Activated T-helper 1 cell treated with anti-CD3 and anti-CD28 coated beads, Interleukin-12 subunit alpha, Interleukin-12 subunit beta, Interleukin-2, Interleukin-4 antibody, amounts not matched to agents 30 ng/mL and 10 ng/mL and 1 ng/mL, durations not matched to agents 14 hours and 24 hours and 36 hours (primary cell): ENCODE measurements at regions not wholly inside any gene's neighbourhood (a gene's known extent, or its start where the extent isn't known, plus 50 kb on each side); places are given as distances from the start of the nearest gene placed in this dataset.

Source experiments
- DNase-seq: peaks from one replicate; pipeline ENCODE4 v3.0.0; 2021; ENCODE audit warnings: low spot score
- H3K27ac Mint-ChIP-seq: one replicate; pipeline ENCODE4 v1.8.0; 2021; ENCODE audit warnings: mild to moderate bottlenecking, mixed read lengths
- H3K27me3 Mint-ChIP-seq: one replicate; pipeline ENCODE4 v1.8.0; 2022; ENCODE audit warnings: mild to moderate bottlenecking, moderate library complexity, mixed read lengths; ENCODE audit not compliant: insufficient read depth
- H3K36me3 Mint-ChIP-seq: one replicate; pipeline ENCODE4 v1.8.0; 2021; ENCODE audit warnings: low read depth, mixed read lengths
- H3K4me1 Mint-ChIP-seq: one replicate; pipeline ENCODE4 v1.8.0; 2021; ENCODE audit warnings: low read depth, mixed read lengths
- H3K4me3 Mint-ChIP-seq: one replicate; pipeline ENCODE4 v1.8.0; 2021; ENCODE audit warnings: mild to moderate bottlenecking, moderate library complexity, mixed read lengths
- H3K9me3 Mint-ChIP-seq: one replicate; pipeline ENCODE4 v1.8.0; 2021; ENCODE audit warnings: mixed read lengths
- intact Hi-C: fragments of 100-400 bp; cut with micrococcal nuclease; formaldehyde crosslinking; loops from one replicate; pipeline ENCODE4 v1.15.1; 2024

DNA sequence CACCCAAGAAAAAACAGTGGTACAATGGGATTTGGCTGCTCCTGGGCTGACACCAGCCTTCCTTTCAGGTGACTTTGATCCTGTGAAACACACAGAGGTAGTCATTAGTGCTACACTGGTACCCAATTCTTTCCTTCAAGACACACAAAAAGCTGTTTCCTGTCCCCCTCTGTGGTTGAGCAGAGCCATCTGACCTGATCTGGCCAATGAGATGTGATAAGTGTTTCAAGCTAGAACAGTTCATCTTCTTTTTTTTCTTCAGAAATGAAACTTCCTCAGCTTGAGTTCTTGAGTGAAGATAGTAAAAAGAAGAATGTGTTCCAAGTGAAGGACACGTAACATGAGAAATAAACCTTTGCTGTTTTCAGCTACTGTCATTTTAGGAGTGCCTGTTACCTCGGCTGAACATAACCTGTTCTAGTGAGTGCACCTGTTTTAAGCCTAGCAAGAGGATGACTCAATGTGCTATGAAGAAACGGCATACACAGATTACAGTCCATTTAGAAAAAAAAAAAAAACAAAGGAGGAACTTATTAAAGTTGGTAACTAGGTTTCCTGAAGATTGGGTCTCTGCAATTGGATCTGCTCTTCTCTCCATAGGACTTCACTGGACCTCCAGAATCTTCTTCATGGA is 287.8 kb downstream of the GAS1 start:
- Mint-ChIP-seq H3K4me1 (no peaks in the 10 kb centered on the region), H3K9me3 (peaks cover 5% of the 10 kb centered on the region), H3K4me3 (no peak overlapping the region), H3K27ac (no peak overlapping the region), H3K27me3 (no peaks in the 10 kb centered on the region), H3K36me3 (no peaks in the 10 kb centered on the region)
- DNase-seq = no peak
- intact Hi-C loops = no loop called here

DNA sequence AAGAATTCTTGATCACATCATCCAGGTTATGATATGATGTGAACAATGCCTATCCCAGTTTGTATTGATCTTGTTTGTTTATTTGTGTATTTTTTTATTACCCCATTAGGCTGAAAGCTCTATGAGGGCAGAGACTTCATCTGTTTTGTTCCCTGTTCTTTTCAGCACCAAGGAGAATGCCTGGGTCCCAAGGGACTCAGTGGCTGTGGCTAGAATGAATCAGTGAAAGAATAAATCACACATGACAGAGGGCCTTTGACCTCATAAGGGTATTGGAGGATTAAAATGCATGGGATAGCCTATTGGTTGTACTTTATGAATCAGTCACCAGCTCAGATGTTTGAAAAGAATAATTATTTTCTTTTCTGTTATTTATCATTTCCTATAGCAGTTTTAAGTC is 292.2 kb downstream of the GAS1 start:
- Mint-ChIP-seq H3K27ac (no peak overlapping the region), H3K4me3 (no peak overlapping the region), H3K4me1 (no peaks in the 10 kb centered on the region), H3K36me3 (no peaks in the 10 kb centered on the region), H3K9me3 (peaks cover 10% of the 10 kb centered on the region), H3K27me3 (peaks cover 3% of the 10 kb centered on the region)
- no peak for DNase-seq
- intact Hi-C loops = no loop called here

DNA sequence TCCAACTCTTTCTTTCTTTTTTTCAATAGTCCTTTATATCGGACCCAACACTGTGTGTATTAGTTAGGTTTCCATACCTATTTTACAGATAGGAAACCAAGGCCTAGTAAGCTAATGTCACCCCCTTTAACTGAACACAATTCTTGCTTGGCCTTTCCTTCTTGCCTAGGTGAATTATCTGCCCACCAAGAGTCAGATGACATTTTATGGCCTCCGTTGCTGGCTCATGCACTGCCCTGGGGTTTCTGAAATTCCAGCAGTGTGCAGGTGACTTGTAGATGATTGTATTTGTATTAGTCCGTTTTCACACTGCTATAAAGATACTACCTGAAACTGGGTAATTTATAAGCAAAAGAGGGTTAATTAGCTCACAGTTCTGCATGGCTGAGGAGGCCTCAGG is 293.8 kb downstream of the GAS1 start:
- Mint-ChIP-seq H3K27ac (no peak overlapping the region), H3K4me3 (no peak overlapping the region), H3K36me3 (no peaks in the 10 kb centered on the region), H3K27me3 (peaks cover 3% of the 10 kb centered on the region), H3K9me3 (peaks cover 10% of the 10 kb centered on the region), H3K4me1 (no peaks in the 10 kb centered on the region)
- DNase-seq = no peak
- intact Hi-C loops = no loop called here

DNA sequence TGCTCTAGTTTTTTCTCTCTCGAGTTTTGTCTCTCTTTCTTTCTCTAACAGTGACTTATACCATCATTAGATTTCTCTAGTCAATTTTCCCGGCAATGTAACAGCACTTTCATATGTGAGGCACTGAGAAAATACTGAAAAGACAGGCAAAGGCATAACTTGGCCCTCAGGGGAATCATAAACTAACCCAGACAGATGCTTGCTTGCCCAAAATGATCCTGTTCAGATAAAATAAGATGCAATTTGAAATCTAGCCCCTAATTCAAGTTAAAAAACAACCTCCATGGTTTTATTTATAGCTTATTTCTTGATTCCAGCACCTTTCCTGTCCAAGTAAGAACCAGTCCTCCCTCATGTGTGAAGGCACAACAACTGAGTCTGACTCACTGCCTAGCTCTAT is 294.6 kb downstream of the GAS1 start:
- Mint-ChIP-seq H3K27ac (no peak overlapping the region), H3K36me3 (no peaks in the 10 kb centered on the region), H3K4me1 (no peaks in the 10 kb centered on the region), H3K27me3 (peaks cover 3% of the 10 kb centered on the region), H3K9me3 (peaks cover 10% of the 10 kb centered on the region), H3K4me3 (no peak overlapping the region)
- DNase-seq = no peak
- intact Hi-C loops = no loop called here

DNA sequence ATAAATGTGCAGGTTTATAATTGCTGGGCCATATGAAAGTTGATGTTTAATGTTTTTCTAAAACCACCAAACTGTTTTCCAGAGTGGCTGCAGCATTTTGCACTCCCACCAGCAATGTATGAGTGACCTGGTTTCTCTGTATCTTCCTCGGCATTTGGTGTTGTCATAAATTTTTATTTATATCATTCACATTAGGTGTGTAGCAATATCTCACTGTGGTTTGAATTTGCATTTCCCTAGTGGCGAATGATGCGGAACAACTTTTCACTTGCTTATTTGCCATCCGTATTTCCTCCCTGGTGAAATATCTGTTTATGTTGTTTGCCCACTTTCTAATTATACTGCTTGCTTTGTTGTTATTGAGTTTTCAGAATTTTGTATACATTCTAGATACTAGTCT is 295.7 kb upstream of the TUT7 start:
- intact Hi-C loops = no loop called here
- DNase-seq = no peak
- Mint-ChIP-seq H3K4me3 (no peak overlapping the region), H3K36me3 (no peaks in the 10 kb centered on the region), H3K9me3 (peaks cover 7% of the 10 kb centered on the region), H3K27me3 (peaks cover 3% of the 10 kb centered on the region), H3K27ac (no peak overlapping the region), H3K4me1 (no peaks in the 10 kb centered on the region)

DNA sequence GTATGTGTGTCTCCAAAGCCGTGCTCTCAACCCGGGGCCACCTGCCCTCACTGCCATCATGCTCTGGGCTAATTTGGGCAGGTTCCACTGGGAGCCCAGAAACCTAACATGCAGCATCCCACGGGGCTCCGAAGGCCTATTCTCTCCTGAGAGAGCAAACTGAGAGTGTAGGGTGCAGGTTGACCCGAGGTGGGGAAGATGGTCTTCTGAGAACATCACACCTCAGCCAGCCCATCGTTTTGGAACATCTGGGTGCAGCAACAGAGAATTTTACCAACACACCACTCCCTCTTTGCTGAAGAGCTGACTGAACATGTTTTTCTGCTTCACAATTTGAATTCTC is 294.6 kb upstream of the TUT7 start:
- Mint-ChIP-seq H3K4me1 (no peaks in the 10 kb centered on the region), H3K4me3 (no peak overlapping the region), H3K27ac (no peak overlapping the region), H3K27me3 (peaks cover 3% of the 10 kb centered on the region), H3K9me3 (no peaks in the 10 kb centered on the region), H3K36me3 (no peaks in the 10 kb centered on the region)
- intact Hi-C loops = no loop called here
- DNase-seq = no peak

DNA sequence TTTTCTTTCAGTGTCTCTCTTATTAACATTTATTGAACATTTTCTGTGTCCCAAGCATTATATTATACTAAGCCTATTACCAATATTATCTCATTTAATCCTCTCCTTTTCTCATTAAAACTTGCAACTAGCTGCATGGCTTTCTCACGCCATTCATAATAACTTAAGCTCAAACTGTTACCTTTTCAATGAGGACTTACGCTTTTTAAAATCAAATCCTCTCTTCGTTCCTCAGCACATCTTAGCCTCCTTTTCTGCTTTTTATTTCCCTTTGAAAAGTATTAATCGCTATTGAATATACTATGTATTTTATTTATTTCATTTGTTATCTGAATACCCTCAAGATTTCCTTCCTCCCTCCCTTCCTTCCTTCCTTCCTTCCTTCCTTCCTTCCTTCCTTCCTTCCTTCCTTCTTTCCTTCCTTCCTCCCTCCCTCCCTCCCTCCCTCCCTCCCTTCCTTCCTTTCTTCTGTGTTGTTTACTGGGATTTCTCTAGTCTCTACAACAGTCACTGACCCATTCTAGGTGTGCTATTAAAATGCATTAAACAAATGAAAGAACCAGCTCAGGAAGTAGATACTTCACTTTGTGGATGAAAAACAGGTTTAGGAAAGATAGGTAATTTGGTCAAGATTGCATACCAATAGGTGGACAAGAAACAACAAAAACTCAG is 294.1 kb upstream of the TUT7 start:
- Mint-ChIP-seq H3K36me3 (no peaks in the 10 kb centered on the region), H3K4me3 (no peak overlapping the region), H3K27me3 (peaks cover 3% of the 10 kb centered on the region), H3K4me1 (no peaks in the 10 kb centered on the region), H3K9me3 (no peaks in the 10 kb centered on the region), H3K27ac (no peak overlapping the region)
- intact Hi-C loops = no loop called here
- DNase-seq = no peak

DNA sequence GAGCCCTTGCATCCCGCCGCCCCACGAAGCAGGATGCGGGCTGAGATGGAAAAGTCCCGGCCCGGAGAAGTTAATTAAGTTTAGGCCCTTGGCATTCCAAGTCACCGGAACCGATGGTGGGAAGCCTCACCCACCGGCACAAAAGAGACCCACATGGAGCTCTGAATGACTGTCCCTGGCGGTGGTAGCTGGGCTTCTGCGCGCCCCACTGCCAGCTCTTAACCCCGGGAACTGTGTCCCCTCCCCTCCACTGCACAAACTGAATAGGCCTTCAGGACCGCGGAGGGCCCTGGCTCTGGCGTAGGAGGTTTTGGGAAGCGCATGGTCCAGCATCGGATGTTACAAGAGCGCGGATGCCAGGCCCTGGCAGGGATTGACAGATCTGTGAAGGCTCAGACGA is 291.1 kb upstream of the TUT7 start:
- intact Hi-C loops = no loop called here
- Mint-ChIP-seq H3K27ac (no peak overlapping the region), H3K4me3 (no peak overlapping the region), H3K27me3 (no peaks in the 10 kb centered on the region), H3K9me3 (no peaks in the 10 kb centered on the region), H3K36me3 (no peaks in the 10 kb centered on the region), H3K4me1 (no peaks in the 10 kb centered on the region)
- DNase-seq = no peak

DNA sequence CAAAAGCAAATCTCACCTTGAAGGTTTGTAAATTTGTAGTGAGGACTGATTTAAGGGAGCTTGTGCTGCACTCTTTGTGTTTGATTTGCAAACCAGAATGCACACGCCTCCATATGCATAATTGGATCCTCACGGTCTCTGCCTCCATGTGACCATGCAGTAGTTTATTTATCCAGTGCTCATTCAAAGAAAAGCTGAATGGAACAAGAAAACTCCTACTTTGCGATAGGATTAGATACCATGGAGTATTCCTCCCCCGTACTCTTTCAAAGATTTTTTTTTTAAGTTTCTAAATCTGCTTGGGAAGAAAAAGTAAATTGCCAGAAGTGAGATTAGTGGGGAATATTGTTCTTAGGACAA is 290.4 kb upstream of the TUT7 start:
- no peaks in the 10 kb centered on the region for H3K4me1 Mint-ChIP-seq
- no peaks in the 10 kb centered on the region for H3K9me3 Mint-ChIP-seq
- H3K36me3 Mint-ChIP-seq = no peaks in the 10 kb centered on the region
- intact Hi-C loops = no loop called here
- no peak overlapping the region for H3K4me3 Mint-ChIP-seq
- no peak overlapping the region for H3K27ac Mint-ChIP-seq
- H3K27me3 Mint-ChIP-seq = no peaks in the 10 kb centered on the region
- DNase-seq = no peak

DNA sequence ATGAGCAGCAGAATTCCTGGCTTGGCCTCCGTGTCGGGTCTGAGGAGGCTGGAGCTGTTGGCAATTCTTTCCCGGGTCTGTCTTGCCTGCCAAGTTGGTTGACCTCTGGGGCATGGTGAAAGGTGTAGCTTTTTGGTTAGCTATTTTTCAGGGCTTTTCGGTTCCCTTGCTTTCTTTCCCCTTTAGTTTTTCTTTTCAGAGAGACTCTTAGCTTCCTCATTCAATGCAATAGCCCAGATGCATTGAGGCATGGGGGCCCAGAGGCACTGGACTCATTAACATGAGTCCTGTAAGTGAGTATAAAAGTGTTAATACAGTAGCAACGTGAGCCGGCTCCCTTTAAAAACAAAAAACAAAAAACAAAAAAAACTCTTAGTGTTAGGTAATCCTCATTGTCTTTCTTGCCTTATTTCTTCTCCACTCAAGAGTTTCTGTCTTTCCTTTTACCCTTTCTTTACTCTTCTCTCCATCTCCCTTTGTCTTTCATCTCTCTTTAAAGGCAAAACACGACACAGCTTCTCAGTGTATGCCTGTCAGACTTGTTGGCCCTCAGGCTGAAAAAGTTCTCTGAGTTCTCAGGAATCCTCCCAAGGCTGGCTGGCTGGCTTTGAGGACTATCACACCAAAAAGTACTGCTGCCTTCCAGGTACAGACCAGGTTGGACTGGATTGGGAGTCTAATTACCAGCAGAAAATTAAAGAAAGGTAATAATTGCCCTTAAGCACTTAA is 289.9 kb upstream of the TUT7 start:
- Mint-ChIP-seq H3K9me3 (no peaks in the 10 kb centered on the region), H3K4me1 (no peaks in the 10 kb centered on the region), H3K4me3 (no peak overlapping the region), H3K27me3 (no peaks in the 10 kb centered on the region), H3K36me3 (no peaks in the 10 kb centered on the region), H3K27ac (no peak overlapping the region)
- DNase-seq = no peak
- intact Hi-C loops = no loop called here

DNA sequence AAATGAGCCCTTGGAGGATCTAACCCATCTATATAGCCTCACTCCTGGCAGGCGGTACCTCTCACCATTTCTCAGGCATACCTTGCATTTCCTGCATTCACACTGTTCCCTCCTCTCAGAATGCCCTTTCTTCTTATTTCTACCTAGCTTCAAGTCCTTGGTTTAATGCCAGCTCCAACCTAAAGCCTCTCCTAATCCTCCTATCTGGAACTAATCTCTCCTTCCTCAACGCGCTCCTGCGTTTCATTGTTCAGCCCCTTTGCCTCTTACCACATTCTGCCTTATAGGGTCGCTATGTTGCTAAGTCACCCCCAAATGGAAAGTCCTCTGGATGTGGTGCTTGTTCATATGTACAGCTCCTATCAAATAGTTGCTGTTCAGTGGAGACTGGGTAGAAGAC is 288.5 kb upstream of the TUT7 start:
- Mint-ChIP-seq H3K36me3 (no peaks in the 10 kb centered on the region), H3K9me3 (no peaks in the 10 kb centered on the region), H3K27me3 (peaks cover 2% of the 10 kb centered on the region), H3K4me3 (no peak overlapping the region), H3K4me1 (no peaks in the 10 kb centered on the region), H3K27ac (no peak overlapping the region)
- intact Hi-C loops = no loop called here
- no peak for DNase-seq

DNA sequence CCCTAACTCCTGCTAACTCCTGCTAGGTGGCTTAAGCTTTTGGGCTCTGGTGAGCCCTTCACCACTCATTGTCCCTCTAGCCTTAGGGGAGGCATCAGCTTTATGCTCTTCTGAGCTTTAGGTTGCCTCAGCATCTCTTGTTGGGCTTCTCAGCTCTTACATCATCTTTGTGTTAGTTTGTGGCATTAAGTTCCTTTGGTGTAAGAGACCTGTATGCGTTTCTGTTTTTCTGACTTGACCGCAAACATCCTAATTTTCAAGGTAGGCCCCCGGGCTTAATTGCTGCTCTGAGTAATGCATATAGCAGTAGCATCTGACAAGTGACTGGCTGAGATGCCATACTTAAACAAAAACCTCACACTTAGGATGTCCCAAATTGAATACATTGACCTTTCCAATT is 287.8 kb upstream of the TUT7 start:
- Mint-ChIP-seq H3K36me3 (no peaks in the 10 kb centered on the region), H3K4me3 (no peak overlapping the region), H3K9me3 (no peaks in the 10 kb centered on the region), H3K4me1 (no peaks in the 10 kb centered on the region), H3K27ac (no peak overlapping the region), H3K27me3 (peaks cover 2% of the 10 kb centered on the region)
- no peak for DNase-seq
- intact Hi-C loops = no loop called here

DNA sequence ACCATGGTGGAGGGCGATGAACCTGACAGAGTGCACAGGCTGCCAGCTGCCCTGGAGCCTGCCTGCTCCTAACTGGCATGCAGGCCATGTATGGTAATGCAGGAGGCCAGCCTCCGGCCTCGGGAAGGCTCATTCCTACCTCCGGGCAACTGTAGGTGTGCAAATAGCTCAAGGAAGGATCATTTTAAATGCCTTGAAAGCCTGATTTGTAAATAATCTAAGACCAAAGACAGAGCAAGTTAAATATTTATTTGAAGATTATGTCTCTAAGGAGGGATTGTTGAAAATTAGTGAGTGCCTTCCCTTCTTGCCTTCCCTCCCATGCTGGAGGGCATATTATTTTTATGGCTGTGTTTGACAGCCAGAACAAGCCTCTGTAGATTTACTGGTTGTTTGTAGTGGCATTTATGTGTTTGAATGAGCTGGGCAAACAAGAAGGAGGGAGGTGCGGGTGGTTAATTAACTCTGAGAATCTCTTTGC is 285.7 kb upstream of the TUT7 start:
- Mint-ChIP-seq H3K4me3 (no peak overlapping the region), H3K4me1 (no peaks in the 10 kb centered on the region), H3K36me3 (no peaks in the 10 kb centered on the region), H3K27ac (no peak overlapping the region), H3K27me3 (peaks cover 2% of the 10 kb centered on the region), H3K9me3 (no peaks in the 10 kb centered on the region)
- intact Hi-C loops = no loop called here
- DNase-seq = no peak
